SK-N-SH (cell line): ENCODE measurements at regions not wholly inside any gene's neighbourhood (a gene's known extent, or its start where the extent isn't known, plus 50 kb on each side); places are given as distances from the start of the nearest gene placed in this dataset.

Source experiments
- CTCF ChIA-PET: fragments of 300-600, 350-600 bp; formaldehyde crosslinking; extraction: SDS; loops from one replicate; lab custom pipeline; 2021; lab: Yijun Ruan, JAX
- POLR2A ChIA-PET: fragments of 350-600 bp; sonication (Branson Sonifier 250); formaldehyde crosslinking; extraction: SDS; loops from one replicate; lab custom pipeline; 2020; ENCODE audit warnings: antibody characterized with exemption, inconsistent platforms; lab: Yijun Ruan, JAX
- DNase-seq: peaks from one replicate; pipeline ENCODE4 v3.0.0; 2012
- H2AFZ ChIP-seq: fragments of 200-600 bp; sonication (generic); 2 replicates; pipeline ENCODE4 v1.8.1; 2016; ENCODE audit warnings: antibody characterized with exemption, mild to moderate bottlenecking, low read depth
- H3F3A ChIP-seq: fragments of 200-600 bp; sonication (generic); replicated peaks from 2 replicates; pipeline ENCODE3; 2016; ENCODE audit warnings: antibody characterized with exemption, mild to moderate bottlenecking; ENCODE audit not compliant: insufficient read depth
- H3K27ac ChIP-seq, 2 experiments: fragments of 200-500 bp in 1 of 2; fragments of 200-600 bp in 1 of 2; sonication (Bioruptor generic) in 1 of 2; sonication (generic), shearing (Covaris generic) in 1 of 2; 2 replicates each; pipeline versions ENCODE4 v1.5.1 to v1.6.1; 2014 to 2016; ENCODE audit warnings: low read depth in 2 of 2, inconsistent platforms in 1 of 2, low read length in 1 of 2, mild to moderate bottlenecking in 1 of 2, mixed read lengths in 1 of 2
- H3K27me3 ChIP-seq: fragments of 200-600 bp; sonication (generic), shearing (Covaris generic); 2 replicates; pipeline ENCODE4 v1.6.1; 2016; ENCODE audit warnings: mixed run types; ENCODE audit not compliant: insufficient read depth
- H3K36me3 ChIP-seq, 2 experiments: fragments of 200-500 bp in 1 of 2; fragments of 200-600 bp in 1 of 2; sonication (Bioruptor generic) in 1 of 2; sonication (generic) in 1 of 2; replicated peaks in 1 of 2; 2 replicates each; pipeline versions ENCODE3 to v1.5.1; 2014 to 2016; ENCODE audit warnings: low read length in 1 of 2, mild to moderate bottlenecking in 1 of 2; ENCODE audit not compliant: insufficient read depth in 2 of 2, control insufficient read depth in 1 of 2
- H3K4me1 ChIP-seq, 2 experiments: fragments of 200-500 bp in 1 of 2; fragments of 200-600 bp in 1 of 2; sonication (Bioruptor generic) in 1 of 2; sonication (generic), shearing (Covaris generic) in 1 of 2; 2 replicates each; pipeline versions ENCODE4 v1.5.1 to v1.6.1; 2014 to 2016; ENCODE audit warnings: low read depth in 1 of 2, low read length in 1 of 2, mixed run types in 1 of 2; ENCODE audit not compliant: insufficient read depth in 2 of 2, control insufficient read depth in 1 of 2
- H3K4me2 ChIP-seq: fragments of 200-600 bp; sonication (generic), shearing (Covaris generic); 2 replicates; pipeline ENCODE4 v1.6.1; 2017; ENCODE audit warnings: mixed run types
- H3K4me3 ChIP-seq, 2 experiments: fragments of 200-500 bp in 1 of 2; fragments of 200-600 bp in 1 of 2; sonication (Bioruptor generic) in 1 of 2; sonication (generic), shearing (Covaris generic) in 1 of 2; 2 replicates each; pipeline versions ENCODE4 v1.5.1 to v1.8.1; 2014 to 2016; ENCODE audit warnings: low read depth in 2 of 2, inconsistent platforms in 1 of 2, low read length in 1 of 2, mild to moderate bottlenecking in 1 of 2, mixed read lengths in 1 of 2, moderate library complexity in 1 of 2
- H3K79me2 ChIP-seq: fragments of 200-600 bp; sonication (generic); 2 replicates; pipeline ENCODE4 v1.8.1; 2017; ENCODE audit warnings: mild to moderate bottlenecking; ENCODE audit not compliant: insufficient read depth
- H3K9ac ChIP-seq: fragments of 200-600 bp; sonication (generic); 2 replicates; pipeline ENCODE4 v1.6.1; 2017; ENCODE audit warnings: mixed run types
- H3K9me2 ChIP-seq: fragments of 200-600 bp; sonication (generic); 2 replicates; pipeline ENCODE4 v1.6.1; 2017; ENCODE audit warnings: mixed run types
- H3K9me3 ChIP-seq: fragments of 200-600 bp; sonication (generic); 2 replicates; pipeline ENCODE4 v1.6.1; 2017; ENCODE audit warnings: mixed run types, mild to moderate bottlenecking, moderate library complexity
- H4K20me1 ChIP-seq: fragments of 200-600 bp; sonication (generic); 2 replicates; pipeline ENCODE4 v1.6.1; 2017; ENCODE audit warnings: mild to moderate bottlenecking, mixed run types; ENCODE audit not compliant: insufficient read depth
- CTCF ChIP-seq: fragments of 200-600 bp; sonication (generic); IDR thresholded peaks from 2 replicates; pipeline ENCODE4 v1.6.1; 2017; ENCODE audit warnings: antibody characterized with exemption, mild to moderate bottlenecking, moderate library complexity
- EP300 ChIP-seq, 2 experiments: IDR thresholded peaks; 2 replicates each; pipeline versions ENCODE4 v1.4.0 to v1.6.1; 2012; ENCODE audit warnings: borderline replicate concordance in 1 of 2, low read depth in 1 of 2, low read length in 1 of 2
- GABPA ChIP-seq: IDR thresholded peaks from 2 replicates; pipeline ENCODE4 v1.4.0; 2012; ENCODE audit warnings: low read depth, mild to moderate bottlenecking
- JUND ChIP-seq: IDR thresholded peaks from 2 replicates; pipeline ENCODE4 v1.4.0; 2012
- MXI1 ChIP-seq: IDR thresholded peaks from 2 replicates; pipeline ENCODE4 v1.6.1; 2012; ENCODE audit warnings: mild to moderate bottlenecking, low read depth, low read length, improper control_type of control experiment
- NFIC ChIP-seq: IDR thresholded peaks from 2 replicates; pipeline ENCODE4 v1.4.0; 2012; ENCODE audit warnings: borderline replicate concordance
- RCOR1 ChIP-seq: fragments of 150-350 bp; IDR thresholded peaks from 2 replicates; pipeline ENCODE4 v1.6.1; 2017; ENCODE audit warnings: antibody characterized with exemption, low read length
- SMC3 ChIP-seq: IDR thresholded peaks from 2 replicates; pipeline ENCODE4 v1.6.1; 2012; ENCODE audit warnings: low read depth, low read length, improper control_type of control experiment
- TCF12 ChIP-seq: IDR thresholded peaks from 2 replicates; pipeline ENCODE4 v1.4.0; 2012
- USF2 ChIP-seq: fragments of 150-350 bp; IDR thresholded peaks from 2 replicates; pipeline ENCODE4 v1.6.1; 2017; ENCODE audit warnings: antibody characterized with exemption, low read length, low read depth, borderline replicate concordance
- ZBTB33 ChIP-seq: IDR thresholded peaks from 2 replicates; pipeline ENCODE4 v1.4.0; 2012; ENCODE audit warnings: low read depth, borderline replicate concordance
- WGBS: methylation state at CpG from one replicate; pipeline ENCODE4 v1.1.6; 2017; ENCODE audit warnings: low lambda C conversion rate; 5-methylcytosine and 5-hydroxymethylcytosine counted together

- H3K9me3 ChIP-seq: no peaks in the 10 kb centered on the region
- TF ChIP-seq EP300 (IDR thresholded peaks at IDR 0.05; ENCODE audit: borderline replicate concordance in 1 of 2, low read depth in 1 of 2, low read length in 1 of 2) (no peak), TCF12 (no peak), NFIC (no peak), USF2 (no peak), SMC3 (no peak), GABPA (no peak), MXI1 (no peak)
- TF ChIP-seq, all 33 proteins: peak for 0
- Histone ChIP-seq H3K79me2 (no peaks in the 10 kb centered on the region), H3K4me3 (no peak overlapping the region), H3K4me2 (no peak overlapping the region), H2AFZ (no peak overlapping the region), H3K4me1 (no peaks in the 10 kb centered on the region), H4K20me1 (no peaks in the 10 kb centered on the region), H3K9me2 (no peaks in the 10 kb centered on the region), H3K36me3 (no peaks in the 10 kb centered on the region), H3K9ac (no peak overlapping the region), H3K27me3 (no peaks in the 10 kb centered on the region), H3K27ac (no peak overlapping the region), H3F3A (no peaks in the 10 kb centered on the region)
- ChIA-PET POLR2A (no interaction called here), CTCF (interaction anchor here (1.5 kb wide), 1 partner anchor 107 kb away, joined by 5 read pairs; no protein-coding TSS in a partner anchor)
- no peak for DNase-seq
- WGBS: 11% methylated on average over 8 of the region's 8 CpGs
Measured at GRCh38 chr6:159359581-159360297, 190.5 kb downstream of the FNDC1 start.

GRCh38 chr6:159358562-159358961 lies 189.4 kb downstream of the FNDC1 start:
- DNase-seq: no peak
- H3K4me3 ChIP-seq: no peak overlapping the region
- no peak overlapping the region for H2AFZ ChIP-seq
- no peaks in the 10 kb centered on the region for H3K79me2 ChIP-seq
- H3K9ac ChIP-seq: no peak overlapping the region
- no peaks in the 10 kb centered on the region for H3K4me1 ChIP-seq
- no peaks in the 10 kb centered on the region for H3F3A ChIP-seq
- WGBS: 7% methylated on average over 4 of the region's 4 CpGs
- H4K20me1 ChIP-seq: no peaks in the 10 kb centered on the region
- no peaks in the 10 kb centered on the region for H3K9me2 ChIP-seq
- H3K27me3 ChIP-seq: no peaks in the 10 kb centered on the region
- ChIA-PET CTCF (interaction anchor here (1.5 kb wide), 1 partner anchor 106 kb away, joined by 5 read pairs; no protein-coding TSS in a partner anchor), POLR2A (no interaction called here)
- H3K9me3 ChIP-seq: no peaks in the 10 kb centered on the region
- H3K36me3 ChIP-seq: no peaks in the 10 kb centered on the region
- TF ChIP-seq RCOR1: no peak
- TF ChIP-seq SMC3: no peak
- H3K27ac ChIP-seq: no peak overlapping the region
- H3K4me2 ChIP-seq: no peak overlapping the region

GRCh38 chr6:159357211-159357915 lies 188.2 kb downstream of the FNDC1 start:
- Histone ChIP-seq H3K9me3 (no peaks in the 10 kb centered on the region), H3K27me3 (no peaks in the 10 kb centered on the region), H3K4me1 (no peaks in the 10 kb centered on the region), H3K36me3 (no peaks in the 10 kb centered on the region), H3K9me2 (no peaks in the 10 kb centered on the region), H3F3A (no peaks in the 10 kb centered on the region), H4K20me1 (no peaks in the 10 kb centered on the region), H2AFZ (no peak overlapping the region), H3K79me2 (no peaks in the 10 kb centered on the region), H3K4me3 (no peak overlapping the region), H3K9ac (no peak overlapping the region), H3K27ac (no peak overlapping the region), H3K4me2 (no peak overlapping the region)
- ChIA-PET CTCF (interaction anchor here (1.0 kb wide), 1 partner anchor 105 kb away, joined by 3 read pairs; no protein-coding TSS in a partner anchor), POLR2A (no interaction called here)
- WGBS: 0% methylated on average over 7 of the region's 7 CpGs
- no peak for DNase-seq
- TF ChIP-seq TCF12 (no peak), CTCF (no peak), EP300 (IDR thresholded peaks at IDR 0.05; ENCODE audit: borderline replicate concordance in 1 of 2, low read depth in 1 of 2, low read length in 1 of 2) (no peak), NFIC (no peak), ZBTB33 (no peak), JUND (no peak)
